H9 (cell line): ENCODE measurements at regions not wholly inside any gene's neighbourhood (a gene's known extent, or its start where the extent isn't known, plus 50 kb on each side); places are given as distances from the start of the nearest gene placed in this dataset.

ENCODE experiments used
- DNase-seq: peaks from one replicate; pipeline ENCODE4 v3.0.0-alpha.2; 2017
- H2AFZ ChIP-seq: one replicate; pipeline ENCODE4 v1.6.1; 2013; ENCODE audit warnings: mild to moderate bottlenecking, low read length, control low read depth, moderate library complexity
- H2AK5ac ChIP-seq: 2 replicates; pipeline ENCODE4 v1.6.1; 2013; ENCODE audit warnings: low read length, control low read depth, mixed read lengths; ENCODE audit not compliant: insufficient read length
- H2BK120ac ChIP-seq: one replicate; pipeline ENCODE4 v1.6.1; 2013; ENCODE audit warnings: low read depth, mild to moderate bottlenecking, low read length, control low read depth, inconsistent platforms; ENCODE audit not compliant: poor library complexity, severe bottlenecking
- H2BK12ac ChIP-seq: 2 replicates; pipeline ENCODE4 v1.6.1; 2013; ENCODE audit warnings: low read length, control low read depth, mixed read lengths, low read depth; ENCODE audit not compliant: insufficient read length
- H2BK15ac ChIP-seq: 2 replicates; pipeline ENCODE4 v1.6.1; 2013; ENCODE audit warnings: low read depth, low read length, control low read depth
- H2BK20ac ChIP-seq: one replicate; pipeline ENCODE4 v1.6.1; 2013; ENCODE audit warnings: low read depth, mild to moderate bottlenecking, low read length, control low read depth, inconsistent platforms; ENCODE audit not compliant: poor library complexity, severe bottlenecking
- H2BK5ac ChIP-seq: 2 replicates; pipeline ENCODE4 v1.6.1; 2013; ENCODE audit warnings: low read length, control low read depth, mixed read lengths; ENCODE audit not compliant: insufficient read length
- H3K14ac ChIP-seq: 2 replicates; pipeline ENCODE4 v1.6.1; 2013; ENCODE audit warnings: low read length, control low read depth; ENCODE audit not compliant: insufficient read depth
- H3K18ac ChIP-seq: 2 replicates; pipeline ENCODE4 v1.6.1; 2013; ENCODE audit warnings: low read depth, mild to moderate bottlenecking, mixed read lengths, low read length, control low read depth; ENCODE audit not compliant: insufficient read length
- H3K23ac ChIP-seq: 2 replicates; pipeline ENCODE4 v1.6.1; 2013; ENCODE audit warnings: low read length, control low read depth, mixed read lengths, low read depth; ENCODE audit not compliant: insufficient read length
- H3K23me2 ChIP-seq: 2 replicates; pipeline ENCODE4 v1.6.1; 2013; ENCODE audit warnings: low read depth, mild to moderate bottlenecking, mixed read lengths, low read length, control low read depth; ENCODE audit not compliant: insufficient read length, poor library complexity, severe bottlenecking
- H3K27ac ChIP-seq: 2 replicates; pipeline ENCODE4 v1.5.1; 2013; ENCODE audit warnings: low read length, control low read depth, mixed read lengths, low read depth; ENCODE audit not compliant: insufficient read length
- H3K27me3 ChIP-seq: 2 replicates; pipeline ENCODE4 v1.6.1; 2013; ENCODE audit warnings: low read length, control low read depth, inconsistent platforms; ENCODE audit not compliant: insufficient read depth
- H3K4ac ChIP-seq: 2 replicates; pipeline ENCODE4 v1.6.1; 2013; ENCODE audit warnings: low read depth, mild to moderate bottlenecking, control low read depth, inconsistent platforms, low read length, moderate library complexity
- H3K4me1 ChIP-seq: 2 replicates; pipeline ENCODE4 v1.6.1; 2013; ENCODE audit warnings: low read length, control low read depth, inconsistent platforms; ENCODE audit not compliant: insufficient read depth
- H3K4me2 ChIP-seq: 2 replicates; pipeline ENCODE4 v1.6.1; 2013; ENCODE audit warnings: low read length, control low read depth, mixed read lengths; ENCODE audit not compliant: insufficient read length, insufficient read depth
- H3K56ac ChIP-seq: 2 replicates; pipeline ENCODE4 v1.6.1; 2013; ENCODE audit warnings: low read depth, mild to moderate bottlenecking, mixed read lengths, low read length, control low read depth; ENCODE audit not compliant: insufficient read length
- H3K79me1 ChIP-seq: 2 replicates; pipeline ENCODE4 v1.6.1; 2013; ENCODE audit warnings: low read depth, mild to moderate bottlenecking, moderate library complexity, low read length, control low read depth, inconsistent platforms; ENCODE audit not compliant: insufficient read depth, poor library complexity, severe bottlenecking
- H3K79me2 ChIP-seq: 2 replicates; pipeline ENCODE4 v1.6.1; 2013; ENCODE audit warnings: low read length, control low read depth, inconsistent platforms; ENCODE audit not compliant: insufficient read depth
- H3K9ac ChIP-seq: 2 replicates; pipeline ENCODE4 v1.6.1; 2013; ENCODE audit warnings: low read length, control low read depth, mixed read lengths; ENCODE audit not compliant: insufficient read length; ENCODE audit errors: extremely low read depth
- H3K9me3 ChIP-seq: one replicate; pipeline ENCODE4 v1.6.1; 2013; ENCODE audit warnings: low read depth, low read length, inconsistent platforms; ENCODE audit not compliant: control insufficient read depth
- H3T11ph ChIP-seq: one replicate; pipeline ENCODE4 v1.6.1; 2013; ENCODE audit warnings: mild to moderate bottlenecking, low read length, control low read depth, inconsistent platforms
- H4K20me1 ChIP-seq: one replicate; pipeline ENCODE4 v1.6.1; 2013; ENCODE audit not compliant: control insufficient read depth, insufficient read length, insufficient read depth
- H4K5ac ChIP-seq: 2 replicates; pipeline ENCODE4 v1.6.1; 2013; ENCODE audit warnings: low read depth, mild to moderate bottlenecking, mixed read lengths, low read length, control low read depth; ENCODE audit not compliant: insufficient read length
- H4K8ac ChIP-seq: replicated peaks from 2 replicates; pipeline ENCODE4 v1.6.1; 2013; ENCODE audit warnings: low read length, control low read depth, mixed read lengths, low read depth; ENCODE audit not compliant: insufficient read length
- H4K91ac ChIP-seq: 2 replicates; pipeline ENCODE4 v1.6.1; 2013; ENCODE audit warnings: low read depth, mild to moderate bottlenecking, moderate library complexity, mixed read lengths, low read length, control low read depth; ENCODE audit not compliant: insufficient read length
- H3K27ac Mint-ChIP-seq, 3 experiments: 2 replicates in 2 of 3; 3 replicates in 1 of 3; pipeline ENCODE4 v1.8.0; 2020 to 2021; ENCODE audit warnings: mixed read lengths in 3 of 3, mild to moderate bottlenecking in 1 of 3, moderate library complexity in 1 of 3
- H3K27me3 Mint-ChIP-seq: 2 replicates; pipeline ENCODE4 v1.8.0; 2021; ENCODE audit warnings: low read depth, mild to moderate bottlenecking, moderate library complexity, mixed read lengths
- H3K36me3 Mint-ChIP-seq, 3 experiments: 2 replicates in 2 of 3; 3 replicates in 1 of 3; pipeline ENCODE4 v1.8.0; 2020 to 2021; ENCODE audit warnings: low read depth in 3 of 3, mixed read lengths in 3 of 3; ENCODE audit not compliant: insufficient read depth in 1 of 3
- H3K4me1 Mint-ChIP-seq, 2 experiments: 2 replicates each; pipeline ENCODE4 v1.8.0; 2020; ENCODE audit warnings: mixed read lengths in 2 of 2
- H3K4me3 Mint-ChIP-seq, 2 experiments: 2 replicates in 1 of 2; 3 replicates in 1 of 2; pipeline ENCODE4 v1.8.0; 2020 to 2021; ENCODE audit warnings: mild to moderate bottlenecking in 2 of 2, mixed read lengths in 2 of 2, moderate library complexity in 1 of 2
- H3K9me3 Mint-ChIP-seq, 2 experiments: 2 replicates in 1 of 2; 3 replicates in 1 of 2; pipeline ENCODE4 v1.8.0; 2020; ENCODE audit warnings: mild to moderate bottlenecking in 2 of 2, mixed read lengths in 2 of 2, moderate library complexity in 1 of 2
- WGBS: extraction: QIAGEN DNeasy Blood & Tissue Kit; methylation state at CpG from one replicate; pipeline ENCODE4 v1.1.7; 2013; ENCODE audit warnings: missing lambda C conversion rate, low lambda C conversion rate, mixed read lengths; ENCODE audit not compliant: insufficient read length; ENCODE audit errors: extremely low coverage; 5-methylcytosine and 5-hydroxymethylcytosine counted together
- TF ChIP-seq, protein P1 (sequence below): fragments of 200-600 bp; sonication (generic); conservative IDR thresholded peaks from 3 replicates; pipeline ENCODE4 v1.8.0; 2021; ENCODE audit warnings: antibody characterized with exemption, mild to moderate bottlenecking

DNA sequence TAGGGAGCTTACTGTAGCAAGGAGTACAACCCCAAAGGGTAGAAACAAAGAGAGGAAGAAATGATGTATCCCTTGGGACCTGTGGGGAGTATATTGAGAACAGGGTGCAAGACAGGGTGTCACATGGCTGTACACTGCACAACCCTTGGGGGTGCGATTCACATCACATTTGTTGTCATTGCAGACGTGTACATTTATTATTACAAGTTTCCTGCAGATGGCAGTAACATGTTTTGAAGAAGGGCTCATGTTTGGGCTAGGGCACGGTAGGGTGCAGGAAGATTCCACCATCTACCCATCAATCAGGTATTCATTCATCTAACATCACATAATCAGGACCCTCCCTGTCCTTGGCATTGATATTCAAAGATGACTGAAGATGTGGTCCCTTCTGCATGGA is 62.5 kb downstream of the NDUFS5 start:
- no peak overlapping the region for H3K4me3 Mint-ChIP-seq
- H3K4me2 ChIP-seq, result no peak overlapping the region
- no peak overlapping the region for H3K18ac ChIP-seq
- no peak overlapping the region for H3K4ac ChIP-seq
- H2BK120ac ChIP-seq, result no peak overlapping the region
- peaks cover under 1% of the 10 kb centered on the region; the same call in 1 of the 2 replicates for H3K27me3 ChIP-seq
- no peaks in the 10 kb centered on the region for H4K20me1 ChIP-seq
- H4K5ac ChIP-seq, result no peak overlapping the region
- no peak overlapping the region for H4K8ac ChIP-seq
- H3K27ac ChIP-seq, result no peak overlapping the region
- H3K27ac Mint-ChIP-seq, result no peak overlapping the region
- H3K27me3 Mint-ChIP-seq, result peaks cover 20% of the 10 kb centered on the region
- H3K36me3 Mint-ChIP-seq, result peaks cover 0 to 6% (median 3%) of the 10 kb centered on the region in 3 experiments; a peak in 3 of 7 replicates
- H3K23ac ChIP-seq, result no peak overlapping the region
- H3K9me3 ChIP-seq, result no peaks in the 10 kb centered on the region
- H2BK20ac ChIP-seq, result no peak overlapping the region
- H3K4me1 Mint-ChIP-seq, result peaks cover 17 to 20% of the 10 kb centered on the region in 2 experiments; a peak in 3 of 4 replicates
- H3K79me1 ChIP-seq, result no peaks in the 10 kb centered on the region
- H2AK5ac ChIP-seq, result no peak overlapping the region
- no peaks in the 10 kb centered on the region for H3K79me2 ChIP-seq
- TF ChIP-seq, protein P1, sequence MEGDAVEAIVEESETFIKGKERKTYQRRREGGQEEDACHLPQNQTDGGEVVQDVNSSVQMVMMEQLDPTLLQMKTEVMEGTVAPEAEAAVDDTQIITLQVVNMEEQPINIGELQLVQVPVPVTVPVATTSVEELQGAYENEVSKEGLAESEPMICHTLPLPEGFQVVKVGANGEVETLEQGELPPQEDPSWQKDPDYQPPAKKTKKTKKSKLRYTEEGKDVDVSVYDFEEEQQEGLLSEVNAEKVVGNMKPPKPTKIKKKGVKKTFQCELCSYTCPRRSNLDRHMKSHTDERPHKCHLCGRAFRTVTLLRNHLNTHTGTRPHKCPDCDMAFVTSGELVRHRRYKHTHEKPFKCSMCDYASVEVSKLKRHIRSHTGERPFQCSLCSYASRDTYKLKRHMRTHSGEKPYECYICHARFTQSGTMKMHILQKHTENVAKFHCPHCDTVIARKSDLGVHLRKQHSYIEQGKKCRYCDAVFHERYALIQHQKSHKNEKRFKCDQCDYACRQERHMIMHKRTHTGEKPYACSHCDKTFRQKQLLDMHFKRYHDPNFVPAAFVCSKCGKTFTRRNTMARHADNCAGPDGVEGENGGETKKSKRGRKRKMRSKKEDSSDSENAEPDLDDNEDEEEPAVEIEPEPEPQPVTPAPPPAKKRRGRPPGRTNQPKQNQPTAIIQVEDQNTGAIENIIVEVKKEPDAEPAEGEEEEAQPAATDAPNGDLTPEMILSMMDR, result no peak
- no peak overlapping the region for H4K91ac ChIP-seq
- no peak overlapping the region for H2BK5ac ChIP-seq
- H3K4me1 ChIP-seq, result no peaks in the 10 kb centered on the region
- no peak overlapping the region for H3K9ac ChIP-seq
- H3K56ac ChIP-seq, result no peak overlapping the region
- H3K14ac ChIP-seq, result no peak overlapping the region
- no CpG with 5 or more reads among the region's 3 CpGs for WGBS
- H2AFZ ChIP-seq, result no peak overlapping the region
- no peaks in the 10 kb centered on the region for H3K9me3 Mint-ChIP-seq
- DNase-seq, result no peak
- H2BK12ac ChIP-seq, result no peak overlapping the region
- H3T11ph ChIP-seq, result no peak overlapping the region
- no peak overlapping the region for H2BK15ac ChIP-seq
- no peaks in the 10 kb centered on the region for H3K23me2 ChIP-seq
